Stimulated activated naive B cell treated with anti-CD40 and anti-IgM and Interleukin-4, amounts not matched to agents 10 μg/mL and 1 μg/mL and 100 μg/mL, for 72 hours (primary cell): ENCODE measurements at regions not wholly inside any gene's neighbourhood (a gene's known extent, or its start where the extent isn't known, plus 50 kb on each side); places are given as distances from the start of the nearest gene placed in this dataset.
"Not testable (repeated sequence)": the region's sequence is repeated elsewhere in the genome, so short reads cannot be mapped to it uniquely, and the experiment has no call there.

Experiments
- ATAC-seq, 2 donors: fragments of 150-1000 bp; cut with Tn5 transposase; replicated peaks; 2 replicates each; pipeline ENCODE4 v1.10.0; 2021; ENCODE audit warnings: moderate library complexity in 1 of 2
- DNase-seq: peaks from one replicate; pipeline ENCODE4 v3.0.0; 2021
- H3K27ac Mint-ChIP-seq: one replicate; pipeline ENCODE4 v1.8.0; 2022; ENCODE audit warnings: mild to moderate bottlenecking, mixed read lengths
- H3K27me3 Mint-ChIP-seq, 2 donors: one replicate each; pipeline ENCODE4 v1.8.0; 2022; ENCODE audit warnings: mixed read lengths in 2 of 2
- H3K36me3 Mint-ChIP-seq, 2 donors: one replicate each; pipeline ENCODE4 v1.8.0; 2022; ENCODE audit warnings: mixed read lengths in 2 of 2, mild to moderate bottlenecking in 1 of 2
- H3K4me1 Mint-ChIP-seq, 2 donors: one replicate each; pipeline ENCODE4 v1.8.0; 2022; ENCODE audit warnings: mixed read lengths in 2 of 2, mild to moderate bottlenecking in 1 of 2
- H3K4me3 Mint-ChIP-seq, 2 donors: one replicate each; pipeline ENCODE4 v1.8.0; 2022; ENCODE audit warnings: mild to moderate bottlenecking in 2 of 2, mixed read lengths in 2 of 2, moderate library complexity in 1 of 2
- H3K9me3 Mint-ChIP-seq, 2 donors: one replicate each; pipeline ENCODE4 v1.8.0; 2022; ENCODE audit warnings: mixed read lengths in 2 of 2, mild to moderate bottlenecking in 1 of 2

GRCh38 chr3:75502171-75502570 lies 162.0 kb upstream of the FRG2C start:
- not testable (repeated sequence) for ATAC-seq, H3K27me3 Mint-ChIP-seq, H3K4me1 Mint-ChIP-seq, H3K4me3 Mint-ChIP-seq, H3K27ac Mint-ChIP-seq, DNase-seq, H3K36me3 Mint-ChIP-seq
- H3K9me3 Mint-ChIP-seq: peaks cover 9 to 17% of the 10 kb centered on the region in 2 donors

GRCh38 chr3:75502769-75503756 lies 161.1 kb upstream of the FRG2C start:
- H3K27ac Mint-ChIP-seq, H3K36me3 Mint-ChIP-seq, H3K4me3 Mint-ChIP-seq, ATAC-seq, H3K4me1 Mint-ChIP-seq, H3K27me3 Mint-ChIP-seq, DNase-seq: not testable (repeated sequence)
- H3K9me3 Mint-ChIP-seq: peaks cover 8 to 16% of the 10 kb centered on the region in 2 donors

- Mint-ChIP-seq H3K36me3 (no peaks in the 10 kb centered on the region), H3K4me1 (no peaks in the 10 kb centered on the region), H3K4me3 (no peak overlapping the region), H3K27me3 (no peaks in the 10 kb centered on the region), H3K9me3 (peaks cover 15 to 20% of the 10 kb centered on the region in 2 donors), H3K27ac (no peak overlapping the region)
- ATAC-seq (no peak), DNase-seq (no peak)
These were observed 157.5 kb upstream of the FRG2C start for GRCh38 chr3:75506603-75507002.

- H3K36me3 Mint-ChIP-seq, H3K4me1 Mint-ChIP-seq, DNase-seq, H3K27me3 Mint-ChIP-seq, H3K4me3 Mint-ChIP-seq, ATAC-seq, H3K27ac Mint-ChIP-seq: not testable (repeated sequence)
- H3K9me3 Mint-ChIP-seq: peaks cover 16 to 23% of the 10 kb centered on the region in 2 donors
These were observed 156.2 kb upstream of the FRG2C start for GRCh38 chr3:75507956-75508355.

GRCh38 chr3:75527657-75528056 lies 136.5 kb upstream of the FRG2C start:
- H3K27me3 Mint-ChIP-seq, H3K4me3 Mint-ChIP-seq, H3K36me3 Mint-ChIP-seq, H3K4me1 Mint-ChIP-seq, H3K27ac Mint-ChIP-seq, DNase-seq, ATAC-seq: not testable (repeated sequence)
- H3K9me3 Mint-ChIP-seq: peaks cover 0 to 39% of the 10 kb centered on the region in 2 donors

- H3K36me3 Mint-ChIP-seq: peaks cover 0 to 20% of the 10 kb centered on the region in 2 donors
- not testable (repeated sequence) for H3K4me3 Mint-ChIP-seq, ATAC-seq, H3K4me1 Mint-ChIP-seq, H3K27ac Mint-ChIP-seq, H3K27me3 Mint-ChIP-seq
- H3K9me3 Mint-ChIP-seq: peaks cover 7 to 40% of the 10 kb centered on the region in 2 donors
- peak; percentile 3 for DNase-seq
These were observed 112.0 kb upstream of the FRG2C start for GRCh38 chr3:75552095-75552494.

GRCh38 chr3:75564427-75564826 lies 99.7 kb upstream of the FRG2C start:
- H3K9me3 Mint-ChIP-seq, H3K4me3 Mint-ChIP-seq, H3K36me3 Mint-ChIP-seq, H3K27me3 Mint-ChIP-seq, DNase-seq, H3K4me1 Mint-ChIP-seq, ATAC-seq, H3K27ac Mint-ChIP-seq: not testable (repeated sequence)

GRCh38 chr3:75572303-75572702 lies 91.8 kb upstream of the FRG2C start:
- not testable (repeated sequence) for H3K27ac Mint-ChIP-seq, H3K4me3 Mint-ChIP-seq, H3K4me1 Mint-ChIP-seq, H3K36me3 Mint-ChIP-seq, ATAC-seq, DNase-seq, H3K9me3 Mint-ChIP-seq, H3K27me3 Mint-ChIP-seq

- not testable (repeated sequence) for DNase-seq, H3K9me3 Mint-ChIP-seq, H3K36me3 Mint-ChIP-seq, H3K4me1 Mint-ChIP-seq, ATAC-seq
- peak overlapping the region; percentile 60 to 75 for H3K4me3 Mint-ChIP-seq
- H3K27me3 Mint-ChIP-seq: peaks cover 39 to 46% of the 10 kb centered on the region in 2 donors
- H3K27ac Mint-ChIP-seq: peak overlapping the region; percentile 56
These were observed 85.0 kb upstream of the FRG2C start for GRCh38 chr3:75579091-75579490.

- Mint-ChIP-seq H3K27me3 (peaks cover 37 to 47% of the 10 kb centered on the region in 2 donors), H3K4me3 (peak overlapping the region; percentile 60 to 75), H3K27ac (peak overlapping the region; percentile 56)
- DNase-seq, ATAC-seq, H3K36me3 Mint-ChIP-seq, H3K9me3 Mint-ChIP-seq, H3K4me1 Mint-ChIP-seq: not testable (repeated sequence)
These were observed 84.6 kb upstream of the FRG2C start for GRCh38 chr3:75579536-75579935.

- H3K36me3 Mint-ChIP-seq, H3K4me1 Mint-ChIP-seq, H3K9me3 Mint-ChIP-seq: not testable (repeated sequence)
- DNase-seq (peak; percentile 18), ATAC-seq (peak; percentile 44 to 65)
- Mint-ChIP-seq H3K27ac (peak overlapping the region; percentile 42), H3K27me3 (peaks cover 35 to 44% of the 10 kb centered on the region in 2 donors), H3K4me3 (peak overlapping the region; percentile 51 to 52)
These were observed 83.9 kb upstream of the FRG2C start for GRCh38 chr3:75579981-75580782.

GRCh38 chr3:75582536-75582935 lies 81.6 kb upstream of the FRG2C start:
- not testable (repeated sequence) for H3K27ac Mint-ChIP-seq, H3K9me3 Mint-ChIP-seq, H3K36me3 Mint-ChIP-seq, H3K4me3 Mint-ChIP-seq, DNase-seq, H3K4me1 Mint-ChIP-seq, ATAC-seq
- peaks cover 35 to 44% of the 10 kb centered on the region in 2 donors for H3K27me3 Mint-ChIP-seq

- not testable (repeated sequence) for ATAC-seq, H3K36me3 Mint-ChIP-seq, H3K27ac Mint-ChIP-seq, H3K9me3 Mint-ChIP-seq, DNase-seq, H3K4me3 Mint-ChIP-seq, H3K4me1 Mint-ChIP-seq
- H3K27me3 Mint-ChIP-seq: peaks cover 35 to 39% of the 10 kb centered on the region in 2 donors
These were observed 81.0 kb upstream of the FRG2C start for GRCh38 chr3:75583116-75583515.

- not testable (repeated sequence) for H3K4me3 Mint-ChIP-seq, H3K4me1 Mint-ChIP-seq, H3K9me3 Mint-ChIP-seq, ATAC-seq, DNase-seq, H3K36me3 Mint-ChIP-seq, H3K27ac Mint-ChIP-seq, H3K27me3 Mint-ChIP-seq
These were observed 76.4 kb upstream of the FRG2C start for GRCh38 chr3:75587695-75588094.
